ENCODE measurements at regions not wholly inside any gene's neighbourhood (a gene's known extent, or its start where the extent isn't known, plus 50 kb on each side); places are given as distances from the start of the nearest gene placed in this dataset.

- Histone ChIP-seq H2AFZ (ENCODE audit: low read length) (no peak overlapping the region), H3K4me3 (ENCODE audit: extremely low read depth in 1 of 4, insufficient read depth in 2 of 4, low read depth in 3 of 4, low read length in 4 of 4) (no peak overlapping the region), H2AK5ac (ENCODE audit: low read depth, low read length) (no peak overlapping the region), H2BK15ac (ENCODE audit: low read length) (no peak overlapping the region), H3K9me3 (ENCODE audit: insufficient read depth in 2 of 2, low read depth in 1 of 2, low read length in 1 of 2) (peaks cover 0 to 2% of the 10 kb centered on the region in 2 experiments; a peak in 1 of 4 replicates), H3K79me2 (ENCODE audit: control insufficient read depth in 1 of 2, insufficient read depth in 2 of 2, low read length in 2 of 2) (no peaks in the 10 kb centered on the region), H3K9ac (replicated peaks in 1 of 4; ENCODE audit: extremely low read depth in 1 of 4, low read depth in 3 of 4, low read length in 3 of 4) (no peak overlapping the region), H4K20me1 (replicated peaks in 1 of 2; ENCODE audit: control insufficient read depth in 1 of 2, insufficient read depth in 2 of 2, low read length in 2 of 2) (no peaks in the 10 kb centered on the region), H4K5ac (ENCODE audit: insufficient read length, low read depth, low read length) (no peak overlapping the region), H3K23ac (ENCODE audit: insufficient read length) (no peak overlapping the region), H3K56ac (replicated peaks; ENCODE audit: insufficient read length, low read depth, low read length) (no peak overlapping the region), H2BK12ac (ENCODE audit: low read depth, low read length) (no peak overlapping the region), H3K36me3 (ENCODE audit: control insufficient read depth in 2 of 4, insufficient read depth in 4 of 4, low read length in 3 of 4) (no peaks in the 10 kb centered on the region), H2BK120ac (replicated peaks; ENCODE audit: low read depth, low read length) (no peak overlapping the region), H3K27me3 (replicated peaks in 1 of 4; ENCODE audit: control insufficient read depth in 3 of 4, extremely low read depth in 1 of 4, insufficient read depth in 3 of 4, low read length in 3 of 4) (no peaks in the 10 kb centered on the region), H4K8ac (ENCODE audit: extremely low read depth, insufficient read depth, low read length) (no peak overlapping the region; the same call in 1 of the 2 replicates), H4K91ac (replicated peaks; ENCODE audit: insufficient read length, low read length) (no peak overlapping the region), H3K18ac (ENCODE audit: extremely low read depth, low read length) (no peak overlapping the region), H3K4me2 (ENCODE audit: insufficient read depth in 1 of 2, low read depth in 2 of 2, low read length in 2 of 2) (peak overlapping the region in 1 of 2 experiments; percentile 5; a peak in 1 of 4 replicates), H3K4ac (replicated peaks; ENCODE audit: insufficient read length, low read depth, low read length) (no peak overlapping the region), H3K27ac (ENCODE audit: low read depth, low read length) (no peak overlapping the region), H3K79me1 (ENCODE audit: low read depth, low read length) (no peaks in the 10 kb centered on the region), H2BK5ac (ENCODE audit: low read depth, low read length) (no peak overlapping the region), H2BK20ac (ENCODE audit: low read length) (no peak overlapping the region), H3K4me1 (replicated peaks in 1 of 4; ENCODE audit: control insufficient read depth in 3 of 4, insufficient read depth in 4 of 4, low read length in 3 of 4) (peaks cover 2 to 5% (median 3%) of the 10 kb centered on the region in 4 experiments; a peak in 2 of 7 replicates), H3K23me2 (ENCODE audit: low read depth, low read length) (no peaks in the 10 kb centered on the region), H3K14ac (ENCODE audit: insufficient read length) (no peak overlapping the region)
- CTCF ChIA-PET (ENCODE audit: partially characterized antibody) = no interaction called here
- FAIRE-seq (no peak), DNase-seq (ENCODE audit: low read depth in 1 of 2, low spot score in 2 of 2) (no peak)
- POLR2A ChIA-PET (ENCODE audit: partially characterized antibody) = interaction anchor here (0.7 kb wide), 1 partner anchor 20 kb away, joined by 3 read pairs; no protein-coding TSS in a partner anchor
- WGBS, 2 experiments (ENCODE audit: extremely low coverage in 1 of 2, insufficient coverage in 1 of 2, insufficient read length in 1 of 2, insufficient replicate concordance in 2 of 2, low coverage in 1 of 2, low lambda C conversion rate in 2 of 2, missing lambda C conversion rate in 1 of 2) = 86% methylated on average over 4 of the region's 4 CpGs; no CpG with 5 or more reads in 1 of the 2 experiments
- TF ChIP-seq TBP (IDR thresholded peaks at IDR 0.05; ENCODE audit: low read depth, low read length) (no peak), FOSL1 (IDR thresholded peaks at IDR 0.05; ENCODE audit: insufficient read depth, low read depth, low read length) (no peak), EP300 (IDR thresholded peaks at IDR 0.05; ENCODE audit: borderline replicate concordance in 1 of 2, low read depth in 2 of 2, low read length in 2 of 2) (no peak), CHD2 (IDR thresholded peaks at IDR 0.05; ENCODE audit: low read length) (no peak), POLR2AphosphoS5 (IDR thresholded peaks at IDR 0.05; ENCODE audit: low read depth, low read length) (no peak), KDM5A (IDR thresholded peaks at IDR 0.05; ENCODE audit: low read length) (no peak), E2F6 (IDR thresholded peaks at IDR 0.05) (no peak), BACH1 (IDR thresholded peaks at IDR 0.05; ENCODE audit: low read length) (no peak), ASH2L (IDR thresholded peaks at IDR 0.05; ENCODE audit: low read length) (no peak), HDAC6 (IDR thresholded peaks at IDR 0.05; ENCODE audit: low read depth, low read length) (no peak), SP1 (IDR thresholded peaks at IDR 0.05; ENCODE audit: low read depth, low read length) (no peak), RAD21 (IDR thresholded peaks at IDR 0.05 in 1 of 2, conservative IDR thresholded peaks at IDR 0.05 in 1 of 2; ENCODE audit: low read depth in 2 of 2, low read length in 2 of 2) (no peak)
- TF ChIP-seq, protein P1, sequence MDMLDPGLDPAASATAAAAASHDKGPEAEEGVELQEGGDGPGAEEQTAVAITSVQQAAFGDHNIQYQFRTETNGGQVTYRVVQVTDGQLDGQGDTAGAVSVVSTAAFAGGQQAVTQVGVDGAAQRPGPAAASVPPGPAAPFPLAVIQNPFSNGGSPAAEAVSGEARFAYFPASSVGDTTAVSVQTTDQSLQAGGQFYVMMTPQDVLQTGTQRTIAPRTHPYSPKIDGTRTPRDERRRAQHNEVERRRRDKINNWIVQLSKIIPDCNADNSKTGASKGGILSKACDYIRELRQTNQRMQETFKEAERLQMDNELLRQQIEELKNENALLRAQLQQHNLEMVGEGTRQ (IDR thresholded peaks at IDR 0.05; ENCODE audit: low read length) = no peak
These were observed 344.3 kb downstream of the GADD45G start for GRCh38 chr9:89949111-89949510.

Data from H1 (cell line).